IMR-90 (cell line): ENCODE measurements at regions not wholly inside any gene's neighbourhood (a gene's known extent, or its start where the extent isn't known, plus 50 kb on each side); places are given as distances from the start of the nearest gene placed in this dataset.

Experiments
- ATAC-seq: fragments of 200-7000 bp; cut with Tn5 transposase; 2 replicates; pipeline ENCODE4 v1.9.1; 2020; ENCODE audit warnings: low read depth, mild to moderate bottlenecking, moderate library complexity
- BruUV-seq: library from RNA; stranded (reverse); fragments of 400-500 nt; replicated peaks from 2 replicates; lab custom pipeline; 2021; lab: Mats Ljungman, UMichigan
- CTCF ChIA-PET: fragments of 300-600 bp; formaldehyde crosslinking; extraction: SDS; loops from one replicate; lab custom pipeline; 2021; ENCODE audit warnings: antibody characterized with exemption; lab: Yijun Ruan, JAX
- POLR2A ChIA-PET: fragments of 300-600 bp; sonication (Branson Sonifier 250); formaldehyde crosslinking; loops from one replicate; lab custom pipeline; 2022; ENCODE audit warnings: antibody characterized with exemption; ENCODE audit not compliant: unreplicated experiment; lab: Charles Lee
- DNase-seq: peaks from one replicate; pipeline ENCODE4 v3.0.0; 2013
- H2AFZ ChIP-seq: replicated peaks from 2 replicates; pipeline ENCODE3; 2013; ENCODE audit warnings: low read length, mild to moderate bottlenecking; ENCODE audit not compliant: poor library complexity
- H2AK5ac ChIP-seq: 2 replicates; pipeline ENCODE4 v1.6.1; 2013; ENCODE audit warnings: low read depth, low read length, inconsistent platforms
- H2AK9ac ChIP-seq: replicated peaks from 2 replicates; pipeline ENCODE3; 2013; ENCODE audit warnings: mild to moderate bottlenecking, low read depth, low read length, moderate library complexity; ENCODE audit not compliant: poor library complexity
- H2BK120ac ChIP-seq: 2 replicates; pipeline ENCODE4 v1.6.1; 2013; ENCODE audit warnings: low read depth, low read length, inconsistent platforms
- H2BK15ac ChIP-seq: 3 replicates; pipeline ENCODE4 v1.6.1; 2013; ENCODE audit warnings: low read depth, low read length, inconsistent platforms
- H2BK20ac ChIP-seq: 2 replicates; pipeline ENCODE4 v1.6.1; 2013; ENCODE audit warnings: low read depth, mild to moderate bottlenecking, inconsistent platforms, low read length, moderate library complexity
- H2BK5ac ChIP-seq: 2 replicates; pipeline ENCODE4 v1.6.1; 2013; ENCODE audit warnings: mild to moderate bottlenecking, low read depth, low read length, inconsistent platforms; ENCODE audit not compliant: poor library complexity, severe bottlenecking
- H3K14ac ChIP-seq: replicated peaks from 2 replicates; pipeline ENCODE4 v1.6.1; 2013; ENCODE audit warnings: low read depth, low read length, inconsistent platforms
- H3K18ac ChIP-seq: 2 replicates; pipeline ENCODE4 v1.6.1; 2013; ENCODE audit warnings: low read depth, low read length, control low read depth
- H3K23ac ChIP-seq: 2 replicates; pipeline ENCODE4 v1.6.1; 2013; ENCODE audit warnings: low read depth, low read length, inconsistent platforms
- H3K27ac ChIP-seq: 2 replicates; pipeline ENCODE4 v1.5.1; 2013; ENCODE audit warnings: mild to moderate bottlenecking, control low read depth, low read length; ENCODE audit not compliant: insufficient read depth
- H3K27me3 ChIP-seq: 2 replicates; pipeline ENCODE4 v1.6.1; 2013; ENCODE audit warnings: low read length; ENCODE audit not compliant: control insufficient read depth, insufficient read depth
- H3K36me3 ChIP-seq: 2 replicates; pipeline ENCODE4 v1.6.1; 2013; ENCODE audit warnings: low read length, mixed read lengths; ENCODE audit not compliant: control insufficient read depth, insufficient read depth
- H3K4ac ChIP-seq: 2 replicates; pipeline ENCODE4 v1.6.1; 2013; ENCODE audit warnings: low read depth, low read length, inconsistent platforms
- H3K4me1 ChIP-seq: 2 replicates; pipeline ENCODE4 v1.6.1; 2013; ENCODE audit warnings: low read length, mixed read lengths; ENCODE audit not compliant: control insufficient read depth, insufficient read depth
- H3K4me2 ChIP-seq: 2 replicates; pipeline ENCODE4 v1.6.1; 2013; ENCODE audit warnings: low read depth, mild to moderate bottlenecking, control low read depth, low read length, moderate library complexity
- H3K4me3 ChIP-seq: 2 replicates; pipeline ENCODE4 v1.5.1; 2013; ENCODE audit warnings: low read depth, mild to moderate bottlenecking, control low read depth, low read length, moderate library complexity; ENCODE audit not compliant: insufficient read depth
- H3K56ac ChIP-seq: 2 replicates; pipeline ENCODE4 v1.6.1; 2013; ENCODE audit warnings: low read length, inconsistent platforms; ENCODE audit not compliant: insufficient read depth; ENCODE audit errors: extremely low read depth
- H3K79me1 ChIP-seq, 2 experiments: 2 replicates each; pipeline ENCODE4 v1.6.1; 2013; ENCODE audit warnings: low read length in 2 of 2, inconsistent platforms in 1 of 2, low read depth in 1 of 2
- H3K9ac ChIP-seq: 2 replicates; pipeline ENCODE4 v1.6.1; 2013; ENCODE audit warnings: low read depth, low read length, control low read depth
- H3K9me1 ChIP-seq: 2 replicates; pipeline ENCODE4 v1.6.1; 2013; ENCODE audit warnings: low read length, inconsistent platforms; ENCODE audit not compliant: insufficient read depth
- H3K9me3 ChIP-seq: 2 replicates; pipeline ENCODE4 v1.6.1; 2013; ENCODE audit warnings: low read length; ENCODE audit not compliant: control insufficient read depth, insufficient read depth
- H4K20me1 ChIP-seq: 2 replicates; pipeline ENCODE4 v1.6.1; 2013; ENCODE audit warnings: low read length, inconsistent platforms; ENCODE audit not compliant: insufficient read depth
- H4K5ac ChIP-seq: 2 replicates; pipeline ENCODE4 v1.6.1; 2013; ENCODE audit warnings: mild to moderate bottlenecking, low read depth, low read length, control low read depth
- H4K8ac ChIP-seq, 2 experiments: 2 replicates each; pipeline ENCODE4 v1.6.1; 2013; ENCODE audit warnings: low read depth in 2 of 2, low read length in 2 of 2, control low read depth in 1 of 2, inconsistent platforms in 1 of 2
- H4K91ac ChIP-seq: 2 replicates; pipeline ENCODE4 v1.6.1; 2013; ENCODE audit warnings: low read depth, low read length, inconsistent platforms; ENCODE audit not compliant: insufficient read depth
- BHLHE40 ChIP-seq: fragments of 150-350 bp; IDR thresholded peaks from 2 replicates; pipeline ENCODE4 v1.6.1; 2016; ENCODE audit warnings: mild to moderate bottlenecking, low read depth, low read length
- CEBPB ChIP-seq: IDR thresholded peaks from 2 replicates; pipeline ENCODE4 v1.6.1; 2012; ENCODE audit warnings: low read depth, low read length, improper control_type of control experiment
- CHD1 ChIP-seq: IDR thresholded peaks from 2 replicates; pipeline ENCODE4 v1.6.1; 2012; ENCODE audit warnings: low read depth, low read length, improper control_type of control experiment
- FOS ChIP-seq: fragments of 150-350 bp; IDR thresholded peaks from 2 replicates; pipeline ENCODE4 v1.6.1; 2016; ENCODE audit warnings: low read depth, low read length
- MAFK ChIP-seq: IDR thresholded peaks from 2 replicates; pipeline ENCODE4 v1.6.1; 2012; ENCODE audit warnings: low read depth, low read length, improper control_type of control experiment
- MAZ ChIP-seq: IDR thresholded peaks from 2 replicates; pipeline ENCODE4 v1.6.1; 2012; ENCODE audit warnings: low read depth, mild to moderate bottlenecking, low read length, improper control_type of control experiment, moderate library complexity, borderline replicate concordance
- MXI1 ChIP-seq: IDR thresholded peaks from 2 replicates; pipeline ENCODE4 v1.6.1; 2012; ENCODE audit warnings: low read depth, mild to moderate bottlenecking, low read length, moderate library complexity, borderline replicate concordance
- NFE2L2 ChIP-seq: fragments of 150-350 bp; IDR thresholded peaks from 2 replicates; pipeline ENCODE4 v1.6.1; 2016; ENCODE audit warnings: low read depth, mild to moderate bottlenecking, low read length
- POLR2A ChIP-seq: IDR thresholded peaks from 2 replicates; pipeline ENCODE4 v1.6.1; 2012; ENCODE audit warnings: mild to moderate bottlenecking, low read depth, low read length
- RAD21 ChIP-seq: IDR thresholded peaks from 2 replicates; pipeline ENCODE4 v1.6.1; 2012; ENCODE audit warnings: low read length, improper control_type of control experiment
- RCOR1 ChIP-seq: IDR thresholded peaks from 2 replicates; pipeline ENCODE4 v1.6.1; 2012; ENCODE audit warnings: mild to moderate bottlenecking, low read length, improper control_type of control experiment; ENCODE audit not compliant: insufficient replicate concordance
- RFX5 ChIP-seq: IDR thresholded peaks from 2 replicates; pipeline ENCODE4 v1.8.0; 2012; ENCODE audit warnings: low read depth, mild to moderate bottlenecking, low read length, moderate library complexity
- SMC3 ChIP-seq: fragments of 150-350 bp; IDR thresholded peaks from 2 replicates; pipeline ENCODE4 v1.6.1; 2016; ENCODE audit warnings: low read depth, mild to moderate bottlenecking, antibody characterized with exemption, low read length, moderate library complexity
- WGBS, 2 experiments: methylation state at CpG; one replicate each; pipeline versions ENCODE4 v1.1.5 to v1.1.7; 2013; ENCODE audit warnings: missing lambda C conversion rate in 2 of 2; ENCODE audit not compliant: insufficient read length in 1 of 2; ENCODE audit errors: extremely low coverage in 2 of 2; 5-methylcytosine and 5-hydroxymethylcytosine counted together
- dilution Hi-C: fragments of 300-500 bp; cut with HindIII; formaldehyde crosslinking; loops from one replicate; pipeline ENCODE4 v1.14.3; 2018; ENCODE audit warnings: low sequenced_read_pairs; ENCODE audit not compliant: unreplicated experiment
- in situ Hi-C: fragments of 300-500 bp; cut with MboI; formaldehyde crosslinking; loops from 3 replicates; pipeline ENCODE4 v1.14.3; 2019; ENCODE audit warnings: low sequenced_read_pairs, inconsistent platforms, mixed read lengths
- intact Hi-C: fragments of 100-400 bp; cut with micrococcal nuclease; formaldehyde crosslinking; loops from 2 replicates; pipeline ENCODE4 v1.10.0; 2022
- TF ChIP-seq, protein P1 (sequence below): conservative IDR thresholded peaks from 2 replicates; pipeline ENCODE4 v1.5.1; 2012; ENCODE audit warnings: mild to moderate bottlenecking, low read depth, low read length, improper control_type of control experiment
- TF ChIP-seq, protein P2 (sequence below): fragments of 150-350 bp; IDR thresholded peaks from 2 replicates; pipeline ENCODE4 v1.6.1; 2017; ENCODE audit warnings: mild to moderate bottlenecking, antibody characterized with exemption, low read length, low read depth
- TF ChIP-seq, protein P3 (sequence below): fragments of 150-350 bp; IDR thresholded peaks from 2 replicates; pipeline ENCODE4 v1.6.1; 2016; ENCODE audit warnings: low read depth, mild to moderate bottlenecking, low read length, moderate library complexity, borderline replicate concordance

DNA sequence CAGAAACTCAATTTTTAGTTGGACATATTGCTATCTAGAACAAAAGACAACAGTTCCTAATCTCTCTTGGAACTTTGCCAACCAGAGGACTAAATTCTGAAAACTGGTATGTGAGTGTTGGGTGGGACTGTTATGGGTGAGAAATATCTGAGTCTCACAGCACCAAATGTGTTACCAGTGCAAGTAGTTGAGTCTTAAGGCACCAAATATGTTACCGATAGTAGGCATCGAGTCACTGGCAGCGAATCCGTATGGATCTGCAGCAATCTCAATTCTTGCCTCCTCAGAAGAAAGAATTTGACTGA is 575.2 kb downstream of the DACH1 start:
- Histone ChIP-seq H4K5ac (no peak overlapping the region), H3K56ac (no peak overlapping the region), H3K4ac (no peak overlapping the region), H3K27me3 (no peaks in the 10 kb centered on the region), H3K4me3 (no peak overlapping the region), H4K91ac (no peak overlapping the region), H3K4me2 (no peak overlapping the region), H2BK120ac (no peak overlapping the region), H3K27ac (no peak overlapping the region), H3K79me1 (no peaks in the 10 kb centered on the region), H2AK5ac (no peak overlapping the region), H2AK9ac (no peak overlapping the region), H2BK20ac (no peak overlapping the region), H3K36me3 (no peaks in the 10 kb centered on the region), H2BK15ac (no peak overlapping the region), H3K9ac (no peak overlapping the region), H3K18ac (no peak overlapping the region), H4K8ac (no peak overlapping the region), H3K9me3 (peaks cover 2% of the 10 kb centered on the region; the same call in 1 of the 2 replicates), H3K4me1 (no peaks in the 10 kb centered on the region), H2BK5ac (no peak overlapping the region), H4K20me1 (no peaks in the 10 kb centered on the region), H3K14ac (no peak overlapping the region), H2AFZ (no peak overlapping the region), H3K9me1 (no peaks in the 10 kb centered on the region), H3K23ac (no peak overlapping the region)
- CTCF ChIA-PET, result no interaction called here
- no TSS peak for BruUV-seq
- WGBS, 2 experiments, result no CpG with 5 or more reads among the region's 4 CpGs
- intact Hi-C loops, result no loop called here
- TF ChIP-seq RFX5 (no peak), MAZ (no peak), BHLHE40 (no peak), SMC3 (no peak), MAFK (no peak), CEBPB (no peak), MXI1 (no peak), POLR2A (no peak), RCOR1 (no peak), CHD1 (no peak), NFE2L2 (no peak), RAD21 (no peak), FOS (no peak)
- TF ChIP-seq, protein P1, sequence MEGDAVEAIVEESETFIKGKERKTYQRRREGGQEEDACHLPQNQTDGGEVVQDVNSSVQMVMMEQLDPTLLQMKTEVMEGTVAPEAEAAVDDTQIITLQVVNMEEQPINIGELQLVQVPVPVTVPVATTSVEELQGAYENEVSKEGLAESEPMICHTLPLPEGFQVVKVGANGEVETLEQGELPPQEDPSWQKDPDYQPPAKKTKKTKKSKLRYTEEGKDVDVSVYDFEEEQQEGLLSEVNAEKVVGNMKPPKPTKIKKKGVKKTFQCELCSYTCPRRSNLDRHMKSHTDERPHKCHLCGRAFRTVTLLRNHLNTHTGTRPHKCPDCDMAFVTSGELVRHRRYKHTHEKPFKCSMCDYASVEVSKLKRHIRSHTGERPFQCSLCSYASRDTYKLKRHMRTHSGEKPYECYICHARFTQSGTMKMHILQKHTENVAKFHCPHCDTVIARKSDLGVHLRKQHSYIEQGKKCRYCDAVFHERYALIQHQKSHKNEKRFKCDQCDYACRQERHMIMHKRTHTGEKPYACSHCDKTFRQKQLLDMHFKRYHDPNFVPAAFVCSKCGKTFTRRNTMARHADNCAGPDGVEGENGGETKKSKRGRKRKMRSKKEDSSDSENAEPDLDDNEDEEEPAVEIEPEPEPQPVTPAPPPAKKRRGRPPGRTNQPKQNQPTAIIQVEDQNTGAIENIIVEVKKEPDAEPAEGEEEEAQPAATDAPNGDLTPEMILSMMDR, result no peak
- TF ChIP-seq, protein P2, sequence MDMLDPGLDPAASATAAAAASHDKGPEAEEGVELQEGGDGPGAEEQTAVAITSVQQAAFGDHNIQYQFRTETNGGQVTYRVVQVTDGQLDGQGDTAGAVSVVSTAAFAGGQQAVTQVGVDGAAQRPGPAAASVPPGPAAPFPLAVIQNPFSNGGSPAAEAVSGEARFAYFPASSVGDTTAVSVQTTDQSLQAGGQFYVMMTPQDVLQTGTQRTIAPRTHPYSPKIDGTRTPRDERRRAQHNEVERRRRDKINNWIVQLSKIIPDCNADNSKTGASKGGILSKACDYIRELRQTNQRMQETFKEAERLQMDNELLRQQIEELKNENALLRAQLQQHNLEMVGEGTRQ, result no peak
- TF ChIP-seq, protein P3, sequence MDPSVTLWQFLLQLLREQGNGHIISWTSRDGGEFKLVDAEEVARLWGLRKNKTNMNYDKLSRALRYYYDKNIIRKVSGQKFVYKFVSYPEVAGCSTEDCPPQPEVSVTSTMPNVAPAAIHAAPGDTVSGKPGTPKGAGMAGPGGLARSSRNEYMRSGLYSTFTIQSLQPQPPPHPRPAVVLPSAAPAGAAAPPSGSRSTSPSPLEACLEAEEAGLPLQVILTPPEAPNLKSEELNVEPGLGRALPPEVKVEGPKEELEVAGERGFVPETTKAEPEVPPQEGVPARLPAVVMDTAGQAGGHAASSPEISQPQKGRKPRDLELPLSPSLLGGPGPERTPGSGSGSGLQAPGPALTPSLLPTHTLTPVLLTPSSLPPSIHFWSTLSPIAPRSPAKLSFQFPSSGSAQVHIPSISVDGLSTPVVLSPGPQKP, result no peak
- DNase-seq (no peak), ATAC-seq (no peak)
- in situ Hi-C loops, result loop anchor here (25.0 kb wide), 1 partner anchor 96 kb away; no protein-coding TSS in a partner anchor
- POLR2A ChIA-PET, result no interaction called here
- dilution Hi-C loops, result no loop called here
